ENCODE measurements at regions not wholly inside any gene's neighbourhood (a gene's known extent, or its start where the extent isn't known, plus 50 kb on each side); places are given as distances from the start of the nearest gene placed in this dataset.
A peak's percentile ranks its signal among the peaks of the same experiment; 100 is the strongest.

- peaks cover 5% of the 10 kb centered on the region for H3K27me3 Mint-ChIP-seq (ENCODE audit: low read depth)
- DNase-seq (ENCODE audit: low read depth, low spot score) = no peak
- TF ChIP-seq CTCF (conservative IDR thresholded peaks at IDR 0.05) = no peak
- H3K27ac Mint-ChIP-seq (ENCODE audit: unreplicated experiment) = no peak overlapping the region
- no peak overlapping the region for H3K4me3 Mint-ChIP-seq
- no peaks in the 10 kb centered on the region for H3K36me3 Mint-ChIP-seq (ENCODE audit: low read depth)
- no peaks in the 10 kb centered on the region for H3K4me1 Mint-ChIP-seq
- H3K9me3 Mint-ChIP-seq = no peaks in the 10 kb centered on the region
Measured at GRCh38 chr1:88454781-88455180, 229.3 kb upstream of the PKN2 start.

- DNase-seq (ENCODE audit: low read depth, low spot score) = no peak
- Mint-ChIP-seq H3K27me3 (ENCODE audit: low read depth) (peaks cover 5% of the 10 kb centered on the region), H3K27ac (ENCODE audit: unreplicated experiment) (no peak overlapping the region), H3K4me1 (no peaks in the 10 kb centered on the region), H3K4me3 (no peak overlapping the region), H3K36me3 (ENCODE audit: low read depth) (no peaks in the 10 kb centered on the region), H3K9me3 (no peaks in the 10 kb centered on the region)
- no peak for TF ChIP-seq CTCF (conservative IDR thresholded peaks at IDR 0.05)
Measured at GRCh38 chr1:88455621-88456256, 228.3 kb upstream of the PKN2 start.

GRCh38 chr1:88457197-88457596, 226.9 kb upstream of the PKN2 start:
- Mint-ChIP-seq H3K27me3 (ENCODE audit: low read depth) (peaks cover 10% of the 10 kb centered on the region), H3K36me3 (ENCODE audit: low read depth) (no peaks in the 10 kb centered on the region), H3K4me3 (no peak overlapping the region), H3K4me1 (peaks cover 3% of the 10 kb centered on the region), H3K9me3 (no peaks in the 10 kb centered on the region), H3K27ac (ENCODE audit: unreplicated experiment) (no peak overlapping the region)
- DNase-seq (ENCODE audit: low read depth, low spot score) = no peak
- no peak for TF ChIP-seq CTCF (conservative IDR thresholded peaks at IDR 0.05)

GRCh38 chr1:88461007-88461406, 223.1 kb upstream of the PKN2 start:
- H3K27ac Mint-ChIP-seq (ENCODE audit: unreplicated experiment) = no peak overlapping the region
- TF ChIP-seq CTCF (conservative IDR thresholded peaks at IDR 0.05) = no peak

GRCh38 chr1:88462096-88462487, 222.0 kb upstream of the PKN2 start:
- DNase-seq (ENCODE audit: low read depth, low spot score) = no peak
- TF ChIP-seq CTCF (conservative IDR thresholded peaks at IDR 0.05) = no peak
- no peak overlapping the region for H3K27ac Mint-ChIP-seq (ENCODE audit: unreplicated experiment)

More at GRCh38 chr1:88461007-88461406, 223.1 kb upstream of the PKN2 start:
- Mint-ChIP-seq H3K36me3 (ENCODE audit: low read depth) (no peaks in the 10 kb centered on the region), H3K4me1 (peaks cover 21% of the 10 kb centered on the region), H3K9me3 (no peaks in the 10 kb centered on the region), H3K4me3 (peak overlapping the region; percentile 7), H3K27me3 (ENCODE audit: low read depth) (peaks cover 8% of the 10 kb centered on the region)
- DNase-seq (ENCODE audit: low read depth, low spot score) = no peak

More at GRCh38 chr1:88462096-88462487, 222.0 kb upstream of the PKN2 start:
- no peaks in the 10 kb centered on the region for H3K9me3 Mint-ChIP-seq
- H3K36me3 Mint-ChIP-seq (ENCODE audit: low read depth) = no peaks in the 10 kb centered on the region
- H3K4me1 Mint-ChIP-seq = peaks cover 21% of the 10 kb centered on the region
- peak overlapping the region; percentile 65 for H3K4me3 Mint-ChIP-seq
- H3K27me3 Mint-ChIP-seq (ENCODE audit: low read depth) = peaks cover 7% of the 10 kb centered on the region
